BLaER1 treated with 17β-estradiol and CSF1 and Interleukin-3, amounts not matched to agents 10 nM and 100 nM (cell line): ENCODE measurements at regions not wholly inside any gene's neighbourhood (a gene's known extent, or its start where the extent isn't known, plus 50 kb on each side); places are given as distances from the start of the nearest gene placed in this dataset.

ENCODE experiments used
- H3K27ac ChIP-seq, 11 experiments: shearing (Covaris generic); formaldehyde crosslinking; 2 replicates each; pipeline ENCODE4 v1.8.1; 2022
- H3K27me3 ChIP-seq, 11 experiments: shearing (Covaris generic); formaldehyde crosslinking; 2 replicates each; pipeline ENCODE4 v1.8.1; 2022
- H3K36me3 ChIP-seq, 11 experiments: shearing (Covaris generic); formaldehyde crosslinking; 2 replicates each; pipeline ENCODE4 v1.8.1; 2022
- H3K4me1 ChIP-seq, 10 experiments: shearing (Covaris generic); formaldehyde crosslinking; 2 replicates each; pipeline ENCODE4 v1.8.1; 2022
- H3K4me2 ChIP-seq, 11 experiments: shearing (Covaris generic); formaldehyde crosslinking; 2 replicates each; pipeline ENCODE4 v1.8.1; 2022
- H3K4me3 ChIP-seq, 10 experiments: shearing (Covaris generic); formaldehyde crosslinking; 2 replicates each; pipeline ENCODE4 v1.8.1; 2022
- H3K9ac ChIP-seq, 11 experiments: shearing (Covaris generic); formaldehyde crosslinking; 2 replicates each; pipeline ENCODE4 v1.8.1; 2022
- H3K9me3 ChIP-seq, 11 experiments: shearing (Covaris generic); formaldehyde crosslinking; replicated peaks in 1 of 11; 2 replicates each; pipeline ENCODE4 v1.8.1; 2022
- H4K20me1 ChIP-seq, 11 experiments: shearing (Covaris generic); formaldehyde crosslinking; 2 replicates each; pipeline ENCODE4 v1.8.1; 2022
- Cebpa-rat ChIP-seq, 11 experiments: shearing (Covaris generic); IDR thresholded peaks; 2 replicates each; pipeline ENCODE4 v1.8.1; 2022

DNA sequence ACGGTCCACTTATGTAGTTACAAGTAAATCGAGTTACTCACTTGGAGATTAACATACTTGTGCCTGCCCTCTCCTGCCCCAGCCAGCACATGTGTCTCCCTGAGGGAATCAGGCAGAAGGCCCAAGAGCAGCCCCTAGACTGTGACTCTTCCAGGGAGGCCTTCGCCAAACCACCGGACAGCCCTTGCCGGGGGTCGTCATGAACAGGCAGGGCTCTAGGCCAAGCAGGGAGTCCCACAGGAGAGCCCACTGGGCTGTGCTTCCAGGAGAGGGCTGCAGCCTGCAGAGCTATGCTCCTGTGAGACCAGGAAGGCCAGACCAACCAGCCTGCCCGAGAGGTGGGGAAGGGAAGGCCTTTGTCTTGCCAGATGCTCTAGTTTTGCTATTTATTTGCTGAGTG lies 283.3 kb downstream of the FOXO1 start:
- H4K20me1 ChIP-seq, result no peaks in the 10 kb centered on the region
- no peak for TF ChIP-seq Cebpa-rat (IDR thresholded peaks at IDR 0.05)
- 0 out of 22 replicates have a peak overlapping the region, but pooled peaks of 1 of the 11 experiments have one; percentile 1 for H3K4me2 ChIP-seq

DNA sequence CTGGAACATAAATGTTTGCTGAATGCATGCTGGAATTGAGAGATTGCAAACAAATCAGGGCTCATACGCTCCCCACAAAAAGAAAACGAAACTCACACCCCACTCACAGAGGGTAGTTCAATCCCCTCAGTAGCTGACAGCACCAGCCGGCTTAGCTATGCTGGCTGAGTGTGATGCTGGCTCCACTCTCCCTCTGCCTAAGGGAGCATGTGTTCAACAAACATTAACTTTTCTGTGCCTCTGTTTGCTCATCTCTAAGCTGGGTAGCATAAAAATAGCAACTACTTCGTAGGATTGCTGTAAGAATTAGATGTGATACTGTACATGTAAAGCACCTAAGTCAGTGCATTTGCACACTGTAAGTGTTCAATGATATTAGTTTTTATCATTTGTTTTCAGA lies 282.6 kb downstream of the FOXO1 start:
- H4K20me1 ChIP-seq, result no peaks in the 10 kb centered on the region
- no peak for TF ChIP-seq Cebpa-rat (IDR thresholded peaks at IDR 0.05)
- H3K36me3 ChIP-seq, result no peaks in the 10 kb centered on the region
- H3K9me3 ChIP-seq, result peaks cover 0 to 6% (median 0%) of the 10 kb centered on the region in 11 experiments; a peak in 2 of 22 replicates
- H3K4me3 ChIP-seq, result no peak overlapping the region
- 0 out of 22 replicates have a peak overlapping the region, but pooled peaks of 1 of the 11 experiments have one; percentile 1 for H3K4me2 ChIP-seq
- no peak overlapping the region for H3K9ac ChIP-seq
- no peak overlapping the region; a peak in 1 of 22 replicates for H3K27ac ChIP-seq
- no peaks in the 10 kb centered on the region for H3K27me3 ChIP-seq
- peaks cover 17 to 35% (median 22%) of the 10 kb centered on the region in 10 experiments for H3K4me1 ChIP-seq

More for the DNA sequence above, 283.3 kb downstream of the FOXO1 start:
- no peak overlapping the region for H3K4me3 ChIP-seq
- H3K4me1 ChIP-seq, result peaks cover 11 to 33% (median 19%) of the 10 kb centered on the region in 10 experiments
- no peak overlapping the region for H3K9ac ChIP-seq
- H3K27ac ChIP-seq, result peak overlapping the region in 1 of 11 experiments; percentile 17; a peak in 1 of 22 replicates
- H3K27me3 ChIP-seq, result no peaks in the 10 kb centered on the region
- H3K36me3 ChIP-seq, result no peaks in the 10 kb centered on the region
- H3K9me3 ChIP-seq, result peaks cover 0 to 6% (median 0%) of the 10 kb centered on the region in 11 experiments; a peak in 2 of 22 replicates

DNA sequence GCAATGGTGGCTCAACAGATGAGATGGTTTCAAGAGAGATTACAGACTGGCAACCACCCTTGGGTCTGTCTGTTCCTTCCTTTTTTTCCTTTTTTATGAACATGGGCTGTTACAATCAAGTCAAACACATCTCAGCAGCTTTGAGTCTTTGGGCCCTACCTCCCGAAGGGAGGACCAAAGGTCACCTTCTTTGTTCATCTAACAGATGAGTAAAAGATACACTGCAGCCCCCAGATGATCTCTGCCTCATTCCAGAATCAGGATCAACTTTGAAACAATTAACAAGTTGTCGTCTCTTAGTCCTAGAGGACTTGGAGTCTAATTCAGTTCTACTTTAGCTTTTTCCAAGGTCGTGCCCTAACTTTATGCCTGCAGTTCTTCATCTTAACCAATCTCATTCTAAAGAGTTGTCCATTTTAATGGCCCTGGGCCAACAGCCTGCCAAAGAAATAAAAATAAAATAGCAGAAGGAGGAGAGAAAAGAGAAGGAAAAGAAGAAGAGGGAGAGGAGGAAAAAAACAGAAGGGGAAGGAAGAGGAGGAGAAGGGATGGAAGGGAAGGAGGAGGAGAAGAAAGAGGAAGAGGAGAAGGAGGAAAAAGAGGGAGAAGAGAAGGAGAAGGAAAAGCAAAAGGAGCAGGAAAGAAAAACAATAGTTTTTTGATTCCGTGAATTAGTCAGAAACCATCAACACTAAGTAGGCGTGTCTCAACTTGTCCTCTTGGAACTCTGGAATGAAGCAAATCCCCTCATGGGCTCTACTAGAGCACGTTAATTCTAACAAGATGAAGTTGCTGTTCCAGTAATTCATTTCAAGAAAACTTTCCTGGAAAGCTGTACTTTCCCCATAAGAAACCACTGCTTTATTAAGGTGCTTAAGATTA lies 281.2 kb downstream of the FOXO1 start:
- Histone ChIP-seq H3K9me3 (peaks cover 0 to 6% (median 0%) of the 10 kb centered on the region in 11 experiments; a peak in 2 of 22 replicates), H3K27me3 (no peaks in the 10 kb centered on the region), H3K36me3 (no peaks in the 10 kb centered on the region), H3K4me3 (no peak overlapping the region), H3K27ac (no peak overlapping the region), H4K20me1 (no peaks in the 10 kb centered on the region), H3K9ac (no peak overlapping the region), H3K4me1 (peaks cover 20 to 40% (median 29%) of the 10 kb centered on the region in 10 experiments), H3K4me2 (peak overlapping the region in 5 of 11 experiments; percentile 9 to 19 (median 11); a peak in 3 of 22 replicates)
- TF ChIP-seq Cebpa-rat (IDR thresholded peaks at IDR 0.05), result no peak

DNA sequence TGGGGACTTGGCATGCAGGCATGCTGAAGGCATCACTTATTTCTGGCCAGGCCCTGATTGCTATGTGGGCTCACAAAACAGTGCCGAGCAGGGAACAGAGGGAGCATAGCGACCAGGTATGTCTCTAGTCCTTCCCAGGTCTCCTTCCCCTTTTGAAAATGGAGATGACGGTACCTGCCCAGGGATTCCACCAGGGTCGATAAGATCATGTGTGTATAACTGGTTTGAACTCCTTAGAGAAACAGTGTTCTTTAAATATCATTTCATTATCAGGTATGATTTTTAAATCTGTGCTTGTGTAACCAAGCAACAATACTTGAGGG lies 280.6 kb downstream of the FOXO1 start:
- Histone ChIP-seq H3K27me3 (no peaks in the 10 kb centered on the region), H3K4me1 (peaks cover 20 to 46% (median 34%) of the 10 kb centered on the region in 10 experiments), H3K4me3 (no peak overlapping the region), H3K36me3 (no peaks in the 10 kb centered on the region), H4K20me1 (no peaks in the 10 kb centered on the region), H3K4me2 (no peak overlapping the region), H3K27ac (no peak overlapping the region), H3K9ac (no peak overlapping the region), H3K9me3 (peaks cover 0 to 6% (median 0%) of the 10 kb centered on the region in 11 experiments; a peak in 2 of 22 replicates)
- no peak for TF ChIP-seq Cebpa-rat (IDR thresholded peaks at IDR 0.05)

DNA sequence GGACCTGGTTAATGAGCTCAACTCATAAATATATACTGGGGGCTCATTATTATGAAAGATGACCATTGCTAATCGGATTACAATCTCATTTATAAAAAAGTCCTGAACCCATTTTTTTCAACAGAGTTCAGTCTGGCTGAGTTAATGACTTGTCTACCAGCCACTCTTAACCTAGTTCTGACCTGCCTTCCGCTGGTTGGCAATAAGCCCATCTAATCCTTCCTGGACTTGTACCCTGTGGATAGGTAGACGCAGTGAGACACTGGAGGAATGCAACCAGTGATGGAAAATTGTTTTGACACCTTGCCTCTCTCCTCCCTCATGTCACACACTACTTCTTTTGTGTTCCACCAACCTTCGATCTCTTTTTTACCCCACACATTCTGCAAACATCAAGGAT lies 279.9 kb downstream of the FOXO1 start:
- peaks cover 20 to 50% (median 37%) of the 10 kb centered on the region in 10 experiments for H3K4me1 ChIP-seq

DNA sequence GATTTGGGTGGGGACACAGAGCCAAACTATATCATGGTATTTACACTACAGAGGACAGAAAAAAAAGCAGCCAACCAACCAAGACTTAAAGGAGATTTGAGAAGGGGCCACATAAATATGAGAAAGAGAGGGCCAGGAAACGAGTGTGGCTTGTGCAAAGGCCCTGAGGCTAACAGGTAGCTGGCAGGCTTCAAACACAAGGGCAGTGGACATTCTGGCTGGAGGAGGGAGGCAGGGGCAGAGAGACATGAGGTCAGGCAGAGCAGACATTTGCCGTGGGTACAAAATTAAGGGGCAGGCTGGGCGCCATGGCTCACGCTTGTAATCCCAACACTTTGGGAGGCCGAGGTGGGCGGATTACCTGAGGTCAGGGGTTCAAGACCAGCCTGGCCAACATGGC lies 278.7 kb downstream of the FOXO1 start:
- Histone ChIP-seq H3K9ac (peak overlapping the region in 1 of 11 experiments; percentile 62; a peak in 2 of 22 replicates), H3K4me2 (peak overlapping the region; percentile 62 to 93 (median 85); a peak in 20 of 22 replicates), H3K27me3 (no peaks in the 10 kb centered on the region), H3K9me3 (peaks cover 0 to 6% (median 0%) of the 10 kb centered on the region in 11 experiments; a peak in 2 of 22 replicates), H3K27ac (peak overlapping the region in 7 of 11 experiments; percentile 63 to 80 (median 71); a peak in 11 of 22 replicates), H4K20me1 (no peaks in the 10 kb centered on the region), H3K4me3 (no peak overlapping the region), H3K36me3 (no peaks in the 10 kb centered on the region), H3K4me1 (peaks cover 20 to 50% (median 37%) of the 10 kb centered on the region in 10 experiments)
- no peak for TF ChIP-seq Cebpa-rat (IDR thresholded peaks at IDR 0.05)

More for the DNA sequence above, 279.9 kb downstream of the FOXO1 start:
- Histone ChIP-seq H3K4me3 (no peak overlapping the region), H3K9me3 (peaks cover 0 to 6% (median 0%) of the 10 kb centered on the region in 11 experiments; a peak in 2 of 22 replicates), H3K36me3 (no peaks in the 10 kb centered on the region), H3K27me3 (no peaks in the 10 kb centered on the region), H4K20me1 (no peaks in the 10 kb centered on the region), H3K27ac (no peak overlapping the region), H3K9ac (no peak overlapping the region), H3K4me2 (no peak overlapping the region)
- TF ChIP-seq Cebpa-rat (IDR thresholded peaks at IDR 0.05), result no peak

DNA sequence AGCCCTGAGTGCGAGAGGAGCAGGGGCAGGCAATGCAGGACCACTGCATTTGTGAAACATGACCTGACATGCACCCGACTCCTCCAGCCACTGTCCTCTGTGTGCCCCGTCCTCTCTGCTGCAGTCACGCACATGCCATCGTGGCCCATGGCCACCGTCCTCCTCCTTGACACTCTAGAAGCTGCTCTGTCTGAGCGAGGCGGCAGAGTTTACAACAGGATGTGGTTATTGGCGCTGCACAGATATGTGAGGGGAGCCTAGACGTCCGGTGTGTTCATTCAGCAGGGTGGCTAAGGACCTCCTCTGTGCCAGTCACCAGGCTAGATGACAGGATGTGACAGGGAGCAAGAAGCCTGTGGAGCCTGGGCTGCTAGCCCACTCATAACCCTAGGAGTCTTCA lies 277.8 kb downstream of the FOXO1 start:
- Histone ChIP-seq H3K36me3 (no peaks in the 10 kb centered on the region), H3K4me3 (peak overlapping the region in 8 of 10 experiments; percentile 3 to 55 (median 28); a peak in 12 of 20 replicates), H4K20me1 (no peaks in the 10 kb centered on the region), H3K27me3 (no peaks in the 10 kb centered on the region), H3K27ac (peak overlapping the region in 9 of 11 experiments; percentile 61 to 80 (median 67); a peak in 18 of 22 replicates), H3K9ac (peak overlapping the region in 10 of 11 experiments; percentile 29 to 69 (median 53); a peak in 17 of 22 replicates), H3K9me3 (peaks cover 0 to 6% (median 0%) of the 10 kb centered on the region in 11 experiments; a peak in 2 of 22 replicates), H3K4me2 (peak overlapping the region; percentile 62 to 93 (median 85)), H3K4me1 (peaks cover 20 to 46% (median 37%) of the 10 kb centered on the region in 10 experiments)
- TF ChIP-seq Cebpa-rat (IDR thresholded peaks at IDR 0.05), result no peak

DNA sequence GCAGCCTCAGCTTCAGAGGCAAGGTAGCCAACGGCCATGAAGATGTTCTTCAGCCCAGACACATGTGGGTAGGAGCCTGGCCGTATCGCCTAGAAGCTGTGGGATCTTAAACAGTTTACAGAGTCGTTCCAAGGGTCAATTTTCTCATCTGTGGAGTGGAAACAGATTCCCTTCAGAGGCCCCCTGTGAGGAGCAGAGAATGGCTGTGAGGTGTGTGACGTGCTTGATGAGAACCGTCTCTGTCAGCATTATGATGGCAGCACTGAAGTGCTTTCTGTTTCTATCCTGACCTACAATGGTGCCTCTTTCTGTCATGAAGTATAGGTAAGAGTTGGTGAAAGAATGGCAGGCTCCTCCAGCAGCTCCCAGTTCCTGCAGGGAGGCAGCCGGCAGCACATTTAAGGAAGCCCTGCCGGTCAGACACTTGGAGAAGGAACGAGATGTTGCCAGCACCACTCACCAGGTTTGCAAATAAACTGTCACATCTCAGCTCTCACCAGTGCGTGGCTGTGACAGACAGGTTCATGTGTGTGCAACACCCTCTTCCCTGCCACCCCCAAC lies 277.3 kb downstream of the FOXO1 start:
- H3K36me3 ChIP-seq, result no peaks in the 10 kb centered on the region
- H3K9me3 ChIP-seq, result peaks cover 0 to 9% (median 0%) of the 10 kb centered on the region in 11 experiments; a peak in 2 of 22 replicates
- H3K9ac ChIP-seq, result peak overlapping the region in 9 of 11 experiments; percentile 29 to 69 (median 59); a peak in 15 of 22 replicates
- peak overlapping the region; percentile 62 to 93 (median 85) for H3K4me2 ChIP-seq
- peak overlapping the region in 8 of 10 experiments; percentile 3 to 55 (median 30); a peak in 12 of 20 replicates for H3K4me3 ChIP-seq
- no peaks in the 10 kb centered on the region for H4K20me1 ChIP-seq
- TF ChIP-seq Cebpa-rat (IDR thresholded peaks at IDR 0.05), result no peak
- H3K4me1 ChIP-seq, result peaks cover 20 to 46% (median 37%) of the 10 kb centered on the region in 10 experiments
- H3K27me3 ChIP-seq, result no peaks in the 10 kb centered on the region
- H3K27ac ChIP-seq, result peak overlapping the region in 9 of 11 experiments; percentile 61 to 80 (median 67); a peak in 18 of 22 replicates
